ENCODE measurements at regions not wholly inside any gene's neighbourhood (a gene's known extent, or its start where the extent isn't known, plus 50 kb on each side); places are given as distances from the start of the nearest gene placed in this dataset.

- no peak for TF ChIP-seq CTCF (IDR thresholded peaks at IDR 0.05; ENCODE audit: low read depth, low read length, missing input control)
- TF ChIP-seq MAX (IDR thresholded peaks at IDR 0.05) = no peak
- no peak for TF ChIP-seq HNF4A (conservative IDR thresholded peaks at IDR 0.05)
These were observed 155.4 kb downstream of the FOXL1 start for GRCh38 chr16:86733546-86734254.

Measured in liver (tissue), 3 donors.